CD14-positive monocyte (primary cell): ENCODE measurements at regions not wholly inside any gene's neighbourhood (a gene's known extent, or its start where the extent isn't known, plus 50 kb on each side); places are given as distances from the start of the nearest gene placed in this dataset.

Source experiments
- DNase-seq, 3 donors: peaks; one replicate each; pipeline ENCODE4 v3.0.0-alpha.2; 2011 to 2022
- H2AFZ ChIP-seq: 2 replicates; pipeline ENCODE4 v1.6.0; 2012; ENCODE audit warnings: mild to moderate bottlenecking, low read depth, low read length, inconsistent platforms; ENCODE audit not compliant: insufficient read depth, poor library complexity, severe bottlenecking
- H3K27ac ChIP-seq, 2 donors: 1 replicate in 1 of 2; 2 replicates in 1 of 2; pipeline ENCODE4 v1.5.1; 2012 to 2013; ENCODE audit warnings: low read length in 2 of 2, control low read depth in 1 of 2, inconsistent platforms in 1 of 2, low read depth in 1 of 2, mild to moderate bottlenecking in 1 of 2
- H3K27me3 ChIP-seq, 2 donors: one replicate each; pipeline versions ENCODE4 v1.6.0 to v1.6.1; 2011 to 2013; ENCODE audit warnings: low read length in 2 of 2; ENCODE audit not compliant: control insufficient read depth in 2 of 2, insufficient read depth in 2 of 2
- H3K36me3 ChIP-seq, 2 donors: replicated peaks in 1 of 2; 1 replicate in 1 of 2; 2 replicates in 1 of 2; pipeline versions ENCODE4 v1.5.1 to v1.6.1; 2012 to 2013; ENCODE audit warnings: low read length in 2 of 2, control low read depth in 1 of 2, inconsistent platforms in 1 of 2, mild to moderate bottlenecking in 1 of 2; ENCODE audit not compliant: insufficient read depth in 2 of 2, control insufficient read depth in 1 of 2
- H3K4me1 ChIP-seq, 2 donors: 1 replicate in 1 of 2; 2 replicates in 1 of 2; pipeline versions ENCODE4 v1.5.1 to v1.6.1; 2012 to 2013; ENCODE audit warnings: low read length in 2 of 2, control low read depth in 1 of 2, inconsistent platforms in 1 of 2, mild to moderate bottlenecking in 1 of 2, moderate library complexity in 1 of 2; ENCODE audit not compliant: insufficient read depth in 2 of 2, control insufficient read depth in 1 of 2
- H3K4me2 ChIP-seq: replicated peaks from 2 replicates; pipeline ENCODE3; 2012; ENCODE audit warnings: low read length, moderate library complexity, mild to moderate bottlenecking; ENCODE audit not compliant: poor library complexity, severe bottlenecking; ENCODE audit errors: extremely low read depth
- H3K4me3 ChIP-seq, 3 experiments: fragments of 200-600 bp in 1 of 3; sonication (generic) in 1 of 3; replicated peaks in 1 of 3; 1 replicate in 2 of 3; 2 replicates in 1 of 3; pipeline ENCODE4 v1.5.1; 2011 to 2013; ENCODE audit warnings: low read length in 3 of 3, mild to moderate bottlenecking in 3 of 3, control low read depth in 2 of 3, low read depth in 2 of 3, inconsistent platforms in 1 of 3, moderate library complexity in 1 of 3
- H3K79me2 ChIP-seq: 2 replicates; pipeline ENCODE4 v1.6.0; 2012; ENCODE audit warnings: mild to moderate bottlenecking, control low read depth, inconsistent platforms, low read length, moderate library complexity; ENCODE audit not compliant: insufficient read depth
- H3K9ac ChIP-seq: 2 replicates; pipeline ENCODE4 v1.6.0; 2017; ENCODE audit warnings: low read length, mild to moderate bottlenecking; ENCODE audit not compliant: insufficient read depth, poor library complexity, severe bottlenecking
- H3K9me3 ChIP-seq, 2 donors: replicated peaks in 1 of 2; 1 replicate in 1 of 2; 2 replicates in 1 of 2; pipeline versions ENCODE4 v1.5.1 to v1.6.1; 2012 to 2013; ENCODE audit warnings: low read length in 2 of 2, control low read depth in 1 of 2; ENCODE audit not compliant: control insufficient read depth in 1 of 2, insufficient read depth in 1 of 2
- H4K20me1 ChIP-seq: 2 replicates; pipeline ENCODE4 v1.6.0; 2012; ENCODE audit warnings: mild to moderate bottlenecking, low read length, control low read depth, moderate library complexity; ENCODE audit not compliant: insufficient read depth
- H3K27ac Mint-ChIP-seq, 7 donors: one replicate each; pipeline ENCODE4 v1.8.0; 2020; ENCODE audit warnings: mild to moderate bottlenecking in 7 of 7, mixed read lengths in 7 of 7, moderate library complexity in 6 of 7, inconsistent platforms in 2 of 7
- H3K27me3 Mint-ChIP-seq, 3 donors: one replicate each; pipeline ENCODE4 v1.8.0; 2021 to 2022; ENCODE audit warnings: low read depth in 3 of 3, mild to moderate bottlenecking in 3 of 3, mixed read lengths in 3 of 3, moderate library complexity in 3 of 3, inconsistent platforms in 1 of 3
- H3K36me3 Mint-ChIP-seq, 2 donors: one replicate each; pipeline ENCODE4 v1.8.0; 2020; ENCODE audit warnings: mixed read lengths in 2 of 2, inconsistent platforms in 1 of 2, mild to moderate bottlenecking in 1 of 2
- H3K4me1 Mint-ChIP-seq: one replicate; pipeline ENCODE4 v1.8.0; 2020; ENCODE audit warnings: mild to moderate bottlenecking, mixed read lengths
- H3K4me3 Mint-ChIP-seq, 2 donors: one replicate each; pipeline ENCODE4 v1.8.0; 2020; ENCODE audit warnings: mild to moderate bottlenecking in 2 of 2, mixed read lengths in 2 of 2, moderate library complexity in 1 of 2
- H3K9me3 Mint-ChIP-seq, 7 donors: one replicate each; pipeline ENCODE4 v1.8.0; 2020 to 2022; ENCODE audit warnings: mixed read lengths in 7 of 7, mild to moderate bottlenecking in 6 of 7, moderate library complexity in 6 of 7, inconsistent platforms in 2 of 7
- CTCF ChIP-seq: fragments of 200-600 bp; IDR thresholded peaks from one replicate; pipeline ENCODE4 v1.8.0; 2022; ENCODE audit warnings: antibody characterized with exemption, mild to moderate bottlenecking
- WGBS: methylation state at CpG from one replicate; pipeline ENCODE4 v1.1.5; 2013; ENCODE audit warnings: missing lambda C conversion rate; ENCODE audit not compliant: insufficient coverage; 5-methylcytosine and 5-hydroxymethylcytosine counted together
- intact Hi-C, 2 donors: fragments of 100-400 bp; cut with micrococcal nuclease; formaldehyde crosslinking; loops; one replicate each; pipeline versions ENCODE4 v1.15.0 to v1.15.1; 2023

- no peak overlapping the region for H3K4me2 ChIP-seq
- Mint-ChIP-seq H3K27me3 (no peaks in the 10 kb centered on the region), H3K4me3 (no peak overlapping the region), H3K4me1 (no peaks in the 10 kb centered on the region), H3K9me3 (peaks cover 0 to 2% (median 0%) of the 10 kb centered on the region in 7 donors), H3K36me3 (no peaks in the 10 kb centered on the region), H3K27ac (no peak overlapping the region)
- intact Hi-C loops = no loop called here
- no peak overlapping the region for H3K4me3 ChIP-seq
- no peak for TF ChIP-seq CTCF
- H3K27ac ChIP-seq = no peak overlapping the region
- no peak for DNase-seq
- no peak overlapping the region for H3K9ac ChIP-seq
- no peaks in the 10 kb centered on the region for H4K20me1 ChIP-seq
- no peaks in the 10 kb centered on the region for H3K36me3 ChIP-seq
- no peak overlapping the region for H2AFZ ChIP-seq
- H3K27me3 ChIP-seq = no peaks in the 10 kb centered on the region
- no peaks in the 10 kb centered on the region for H3K4me1 ChIP-seq
- H3K79me2 ChIP-seq = no peaks in the 10 kb centered on the region
- WGBS = no CpG with 5 or more reads among the region's 1 CpG
- no peaks in the 10 kb centered on the region for H3K9me3 ChIP-seq
Measured at GRCh38 chr9:75639971-75640610, 250.4 kb upstream of the PCSK5 start.

GRCh38 chr9:75642522-75642921 lies 248.0 kb upstream of the PCSK5 start:
- Mint-ChIP-seq H3K4me3 (no peak overlapping the region), H3K9me3 (peaks cover 0 to 2% (median 0%) of the 10 kb centered on the region in 7 donors), H3K4me1 (peaks cover 7% of the 10 kb centered on the region), H3K27ac (no peak overlapping the region), H3K27me3 (no peaks in the 10 kb centered on the region), H3K36me3 (no peaks in the 10 kb centered on the region)
- no peak overlapping the region for H3K27ac ChIP-seq
- no peaks in the 10 kb centered on the region for H3K36me3 ChIP-seq
- H3K4me1 ChIP-seq = no peaks in the 10 kb centered on the region
- no peak for TF ChIP-seq CTCF
- no peak overlapping the region for H3K4me3 ChIP-seq
- intact Hi-C loops = no loop called here
- H3K9ac ChIP-seq = no peak overlapping the region
- H3K79me2 ChIP-seq = no peaks in the 10 kb centered on the region
- no peaks in the 10 kb centered on the region for H3K9me3 ChIP-seq
- H3K4me2 ChIP-seq = no peak overlapping the region
- no peak for DNase-seq
- H2AFZ ChIP-seq = no peak overlapping the region
- no peaks in the 10 kb centered on the region for H4K20me1 ChIP-seq
- no peaks in the 10 kb centered on the region for H3K27me3 ChIP-seq
